ENCODE measurements at regions not wholly inside any gene's neighbourhood (a gene's known extent, or its start where the extent isn't known, plus 50 kb on each side); places are given as distances from the start of the nearest gene placed in this dataset.
A peak's percentile ranks its signal among the peaks of the same experiment; 100 is the strongest.

GRCh38 chr2:81242501-81242900 lies 937.9 kb upstream of the LRRTM1 start:
- no peak overlapping the region for H3K27ac ChIP-seq (ENCODE audit: low read depth in 1 of 2, low read length in 1 of 2)
- H3K27me3 ChIP-seq (ENCODE audit: control insufficient read depth in 3 of 3, insufficient read depth in 3 of 3, low read length in 2 of 3), result no peaks in the 10 kb centered on the region
- ATAC-seq (ENCODE audit: insufficient read depth, low FRiP score) (no peak), DNase-seq (peak in 2 of 3 donors; percentile 7 to 54)
- 52 to 61% methylated on average over 2 of the region's 2 CpGs for WGBS, 2 donors
- H3K9me3 ChIP-seq (ENCODE audit: control insufficient read depth in 4 of 4, insufficient read depth in 3 of 4, low read length in 3 of 4), result no peaks in the 10 kb centered on the region
- H3K4me3 ChIP-seq, result no peak overlapping the region
- H3K36me3 ChIP-seq (ENCODE audit: control insufficient read depth in 4 of 4, insufficient read depth in 4 of 4, low read length in 4 of 4), result no peaks in the 10 kb centered on the region
- H3K9ac ChIP-seq (ENCODE audit: insufficient read depth in 1 of 2, low read length in 2 of 2), result no peak overlapping the region
- TF ChIP-seq, protein P1, sequence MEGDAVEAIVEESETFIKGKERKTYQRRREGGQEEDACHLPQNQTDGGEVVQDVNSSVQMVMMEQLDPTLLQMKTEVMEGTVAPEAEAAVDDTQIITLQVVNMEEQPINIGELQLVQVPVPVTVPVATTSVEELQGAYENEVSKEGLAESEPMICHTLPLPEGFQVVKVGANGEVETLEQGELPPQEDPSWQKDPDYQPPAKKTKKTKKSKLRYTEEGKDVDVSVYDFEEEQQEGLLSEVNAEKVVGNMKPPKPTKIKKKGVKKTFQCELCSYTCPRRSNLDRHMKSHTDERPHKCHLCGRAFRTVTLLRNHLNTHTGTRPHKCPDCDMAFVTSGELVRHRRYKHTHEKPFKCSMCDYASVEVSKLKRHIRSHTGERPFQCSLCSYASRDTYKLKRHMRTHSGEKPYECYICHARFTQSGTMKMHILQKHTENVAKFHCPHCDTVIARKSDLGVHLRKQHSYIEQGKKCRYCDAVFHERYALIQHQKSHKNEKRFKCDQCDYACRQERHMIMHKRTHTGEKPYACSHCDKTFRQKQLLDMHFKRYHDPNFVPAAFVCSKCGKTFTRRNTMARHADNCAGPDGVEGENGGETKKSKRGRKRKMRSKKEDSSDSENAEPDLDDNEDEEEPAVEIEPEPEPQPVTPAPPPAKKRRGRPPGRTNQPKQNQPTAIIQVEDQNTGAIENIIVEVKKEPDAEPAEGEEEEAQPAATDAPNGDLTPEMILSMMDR (IDR thresholded peaks at IDR 0.05; ENCODE audit: control extremely low read depth, extremely low read depth), result no peak
- H3K4me1 ChIP-seq (ENCODE audit: control insufficient read depth in 5 of 5, insufficient read depth in 5 of 5, low read length in 5 of 5), result peaks cover 0 to 5% (median 0%) of the 10 kb centered on the region in 5 donors

DNA sequence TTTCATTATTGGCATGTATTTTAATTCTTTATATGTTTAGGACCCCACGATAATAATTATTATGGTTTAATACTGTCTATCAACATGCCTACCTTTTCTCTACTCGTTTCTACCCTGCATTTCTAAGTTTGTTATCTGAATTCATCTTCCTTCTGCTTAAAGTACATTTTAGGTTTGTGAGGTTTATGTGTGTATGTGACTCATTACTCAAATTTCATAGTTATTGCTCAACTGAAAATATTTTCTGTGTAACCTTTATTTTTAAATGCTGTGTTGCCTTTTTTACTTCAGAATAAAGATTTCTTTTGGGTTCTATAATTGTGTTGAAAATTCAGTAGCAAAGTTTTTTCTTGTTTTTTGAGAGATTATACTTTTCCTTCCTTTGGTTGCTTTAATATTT lies 933.9 kb upstream of the LRRTM1 start:
- ATAC-seq (ENCODE audit: insufficient read depth, low FRiP score) (no peak), DNase-seq (no peak)
- Histone ChIP-seq H3K27me3 (ENCODE audit: control insufficient read depth in 3 of 3, insufficient read depth in 3 of 3, low read length in 2 of 3) (no peaks in the 10 kb centered on the region), H3K9ac (ENCODE audit: insufficient read depth in 1 of 2, low read length in 2 of 2) (no peak overlapping the region), H3K36me3 (ENCODE audit: control insufficient read depth in 4 of 4, insufficient read depth in 4 of 4, low read length in 4 of 4) (no peaks in the 10 kb centered on the region), H3K4me3 (no peak overlapping the region), H3K4me1 (ENCODE audit: control insufficient read depth in 5 of 5, insufficient read depth in 5 of 5, low read length in 5 of 5) (peaks cover 0 to 5% (median 0%) of the 10 kb centered on the region in 5 donors), H3K27ac (ENCODE audit: low read depth in 1 of 2, low read length in 1 of 2) (no peak overlapping the region), H3K9me3 (ENCODE audit: control insufficient read depth in 4 of 4, insufficient read depth in 3 of 4, low read length in 3 of 4) (no peaks in the 10 kb centered on the region)
- 64 to 72% methylated on average over 2 of the region's 2 CpGs for WGBS, 2 donors
- TF ChIP-seq, protein P1 (IDR thresholded peaks at IDR 0.05; ENCODE audit: control extremely low read depth, extremely low read depth), result no peak

DNA sequence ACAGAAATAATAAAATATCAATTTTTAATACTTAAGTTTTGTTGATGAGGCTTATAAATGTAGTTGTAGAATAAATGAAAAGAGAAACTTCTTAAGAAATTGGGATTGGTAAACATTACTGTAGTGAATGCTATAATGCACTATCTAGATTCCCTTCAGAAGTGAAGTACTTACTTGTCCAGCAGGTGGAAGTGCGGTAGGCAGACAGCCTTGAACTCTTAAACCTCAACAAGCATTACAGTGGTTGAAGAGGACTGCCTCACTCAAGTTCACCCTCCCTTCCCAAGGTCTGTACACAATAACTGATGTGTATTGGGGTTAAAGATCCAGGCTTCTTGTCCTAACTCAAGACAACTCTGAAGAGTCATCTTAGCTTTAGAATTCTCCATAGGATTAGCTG lies 931.0 kb upstream of the LRRTM1 start:
- H3K27me3 ChIP-seq (ENCODE audit: control insufficient read depth in 3 of 3, insufficient read depth in 3 of 3, low read length in 2 of 3), result no peaks in the 10 kb centered on the region
- no peak overlapping the region for H3K4me3 ChIP-seq
- no peak overlapping the region for H3K9ac ChIP-seq (ENCODE audit: insufficient read depth in 1 of 2, low read length in 2 of 2)
- no peaks in the 10 kb centered on the region for H3K4me1 ChIP-seq (ENCODE audit: control insufficient read depth in 5 of 5, insufficient read depth in 5 of 5, low read length in 5 of 5)
- ATAC-seq (ENCODE audit: insufficient read depth, low FRiP score) (no peak), DNase-seq (no peak)
- no peak overlapping the region for H3K27ac ChIP-seq (ENCODE audit: low read depth in 1 of 2, low read length in 1 of 2)
- H3K9me3 ChIP-seq (ENCODE audit: control insufficient read depth in 4 of 4, insufficient read depth in 3 of 4, low read length in 3 of 4), result no peaks in the 10 kb centered on the region
- TF ChIP-seq, protein P1 (IDR thresholded peaks at IDR 0.05; ENCODE audit: control extremely low read depth, extremely low read depth), result no peak
- H3K36me3 ChIP-seq (ENCODE audit: control insufficient read depth in 4 of 4, insufficient read depth in 4 of 4, low read length in 4 of 4), result no peaks in the 10 kb centered on the region
- WGBS, 2 donors, result 76 to 81% methylated on average over 1 of the region's 1 CpG

GRCh38 chr2:81234711-81235110 lies 930.2 kb upstream of the LRRTM1 start:
- Histone ChIP-seq H3K27ac (ENCODE audit: low read depth in 1 of 2, low read length in 1 of 2) (no peak overlapping the region), H3K27me3 (ENCODE audit: control insufficient read depth in 3 of 3, insufficient read depth in 3 of 3, low read length in 2 of 3) (no peaks in the 10 kb centered on the region), H3K9ac (ENCODE audit: insufficient read depth in 1 of 2, low read length in 2 of 2) (no peak overlapping the region), H3K9me3 (ENCODE audit: control insufficient read depth in 4 of 4, insufficient read depth in 3 of 4, low read length in 3 of 4) (no peaks in the 10 kb centered on the region), H3K36me3 (ENCODE audit: control insufficient read depth in 4 of 4, insufficient read depth in 4 of 4, low read length in 4 of 4) (no peaks in the 10 kb centered on the region), H3K4me3 (no peak overlapping the region), H3K4me1 (ENCODE audit: control insufficient read depth in 5 of 5, insufficient read depth in 5 of 5, low read length in 5 of 5) (no peaks in the 10 kb centered on the region)
- TF ChIP-seq, protein P1 (IDR thresholded peaks at IDR 0.05; ENCODE audit: control extremely low read depth, extremely low read depth), result no peak
- WGBS, 2 donors, result 69 to 73% methylated on average over 1 of the region's 1 CpG
- ATAC-seq (ENCODE audit: insufficient read depth, low FRiP score), result no peak
- DNase-seq, result no peak
